ENCODE measurements at regions not wholly inside any gene's neighbourhood (a gene's known extent, or its start where the extent isn't known, plus 50 kb on each side); places are given as distances from the start of the nearest gene placed in this dataset.

GRCh38 chr9:135016037-135016640 is 71.3 kb upstream of the OLFM1 start (continued):
- TF ChIP-seq REST (IDR thresholded peaks at IDR 0.05; ENCODE audit: low read depth, low read length) = no peak

GRCh38 chr9:135016876-135017275 is 70.6 kb upstream of the OLFM1 start:
- SMC1A ChIA-PET (ENCODE audit: uncharacterized antibody, unreplicated experiment) = no interaction called here
- TF ChIP-seq TBL1XR1 (IDR thresholded peaks at IDR 0.05; ENCODE audit: low read depth, low read length) (no peak), ZBTB40 (IDR thresholded peaks at IDR 0.05; ENCODE audit: borderline replicate concordance) (no peak), BHLHE40 (IDR thresholded peaks at IDR 0.05; ENCODE audit: borderline replicate concordance in 1 of 2, low read depth in 2 of 2, low read length in 1 of 2) (no peak), CREM (IDR thresholded peaks at IDR 0.05; ENCODE audit: low read depth) (no peak), ZSCAN29 (IDR thresholded peaks at IDR 0.05) (no peak), ATF2 (IDR thresholded peaks at IDR 0.05; ENCODE audit: low read length) (no peak), LARP7 (IDR thresholded peaks at IDR 0.05) (no peak), CBFB (IDR thresholded peaks at IDR 0.05; ENCODE audit: low read depth) (no peak), RUNX3 (IDR thresholded peaks at IDR 0.05; ENCODE audit: low read length) (no peak)

More at GRCh38 chr9:135016876-135017275, 70.6 kb upstream of the OLFM1 start:
- H3K27ac ChIP-seq (ENCODE audit: control insufficient read depth, insufficient read depth) = no peak overlapping the region
- WGBS (ENCODE audit: insufficient coverage, insufficient replicate concordance, low lambda C conversion rate, missing lambda C conversion rate) = 27% methylated on average over 10 of the region's 10 CpGs
- H2AFZ ChIP-seq (ENCODE audit: control insufficient read depth, low read depth, low read length) = no peak overlapping the region
- H3K9ac ChIP-seq (ENCODE audit: control insufficient read depth, insufficient read depth, low read length) = no peak overlapping the region
- no peaks in the 10 kb centered on the region for H3K4me1 ChIP-seq (ENCODE audit: control insufficient read depth, insufficient read depth, low read length)
- ChIA-PET RAD21 (ENCODE audit: unreplicated experiment) (no interaction called here), POLR2A (no interaction called here), CTCF (no interaction called here)
- intact Hi-C loops (cut with micrococcal nuclease; ENCODE audit: unreplicated experiment) = no loop called here
- no peaks in the 10 kb centered on the region for H3K9me3 ChIP-seq (replicated peaks; ENCODE audit: control insufficient read depth, insufficient read depth, low read length)
- H3K79me2 ChIP-seq (ENCODE audit: control insufficient read depth, insufficient read depth, low read length) = no peaks in the 10 kb centered on the region
- H4K20me1 ChIP-seq (ENCODE audit: control insufficient read depth, insufficient read depth) = no peaks in the 10 kb centered on the region
- H3K27me3 ChIP-seq (replicated peaks in 1 of 2; ENCODE audit: control insufficient read depth in 2 of 2, insufficient read depth in 2 of 2, low read length in 1 of 2) = peaks cover 0 to 3% of the 10 kb centered on the region in 2 experiments; a peak in 2 of 4 replicates
- no peaks in the 10 kb centered on the region for H3K36me3 ChIP-seq (ENCODE audit: control insufficient read depth in 2 of 2, insufficient read depth in 2 of 2, low read length in 1 of 2)
- FAIRE-seq = no peak
- no peak for DNase-seq (ENCODE audit: low read depth, low spot score)
- no TSS peak for BruUV-seq (replicated peaks)
- ATAC-seq = no peak
- no peak overlapping the region for H3K4me3 ChIP-seq
- H3K4me2 ChIP-seq (ENCODE audit: control insufficient read depth, insufficient read depth) = no peak overlapping the region
- in situ Hi-C loops (cut with MboI) = no loop called here
